Stimulated activated CD8-positive, alpha-beta memory T cell treated with anti-CD3 and anti-CD28 coated beads, Interleukin-4, amount 100 ng/mL, for 1 hour (primary cell): ENCODE measurements at regions not wholly inside any gene's neighbourhood (a gene's known extent, or its start where the extent isn't known, plus 50 kb on each side); places are given as distances from the start of the nearest gene placed in this dataset.

Source experiments
- DNase-seq, 2 donors: peaks; one replicate each; pipeline ENCODE4 v3.0.0-alpha.2; 2020; ENCODE audit warnings: low read depth in 2 of 2, low spot score in 1 of 2

DNA sequence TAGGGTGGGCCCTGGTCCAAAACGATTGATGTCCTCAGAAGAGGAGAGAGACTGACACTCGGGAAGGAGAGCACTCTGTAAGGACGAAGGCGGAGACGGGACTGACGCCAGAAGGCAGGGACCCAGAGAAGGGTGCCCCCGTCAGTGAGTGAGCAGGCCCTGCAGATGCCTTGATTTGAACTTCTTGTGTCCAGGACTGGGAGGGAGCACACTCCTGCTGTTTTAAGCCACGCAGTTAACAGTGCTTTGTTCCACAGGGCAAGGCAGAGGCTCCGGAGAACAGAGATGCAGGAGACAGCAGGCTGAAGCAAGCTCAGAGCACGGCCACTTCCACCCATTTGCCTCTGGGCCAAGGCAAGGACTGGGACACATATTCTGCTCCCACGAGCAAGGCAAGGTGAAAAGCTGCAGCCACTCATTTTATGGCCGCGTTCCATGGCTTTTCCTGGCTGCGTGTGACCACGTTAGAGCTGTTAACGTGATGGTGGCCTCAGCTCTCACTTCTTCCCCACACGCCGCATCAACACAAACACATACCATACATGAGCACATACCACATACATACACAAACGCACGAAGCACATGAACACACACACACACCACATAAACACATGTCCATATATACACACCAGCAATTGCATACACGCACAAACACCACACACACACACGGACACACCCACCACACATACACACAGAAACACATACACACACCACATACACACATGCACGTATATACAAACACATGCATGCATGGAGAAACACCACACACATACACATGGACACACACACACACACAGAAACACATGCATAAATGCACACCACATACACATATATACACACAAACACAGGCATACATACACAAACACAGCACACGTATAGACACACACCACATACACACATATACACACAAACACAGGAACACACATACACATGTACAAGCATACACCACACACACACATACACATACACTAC is 521.0 kb upstream of the MYT1L start:
- no peak for DNase-seq

DNA sequence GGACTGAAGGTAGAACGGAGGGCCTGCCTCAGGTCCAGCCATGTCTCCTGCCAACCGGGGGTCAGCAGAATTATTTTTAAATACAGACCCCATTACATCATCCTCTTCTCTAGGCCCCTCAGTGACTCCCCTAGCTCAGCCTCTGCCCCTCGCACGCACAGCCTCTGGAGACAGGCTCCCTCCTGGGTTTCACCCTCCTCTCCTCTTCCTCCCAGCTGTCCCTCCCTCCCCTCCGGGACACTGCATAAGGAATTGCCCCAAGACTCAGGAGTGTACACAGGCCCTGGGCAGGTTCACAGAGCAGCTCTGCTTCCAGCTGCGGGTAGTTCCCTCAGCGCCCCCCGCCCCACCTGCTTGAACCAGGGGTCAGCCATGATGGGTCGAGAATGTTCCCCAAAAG is 520.2 kb upstream of the MYT1L start:
- DNase-seq = no peak

DNA sequence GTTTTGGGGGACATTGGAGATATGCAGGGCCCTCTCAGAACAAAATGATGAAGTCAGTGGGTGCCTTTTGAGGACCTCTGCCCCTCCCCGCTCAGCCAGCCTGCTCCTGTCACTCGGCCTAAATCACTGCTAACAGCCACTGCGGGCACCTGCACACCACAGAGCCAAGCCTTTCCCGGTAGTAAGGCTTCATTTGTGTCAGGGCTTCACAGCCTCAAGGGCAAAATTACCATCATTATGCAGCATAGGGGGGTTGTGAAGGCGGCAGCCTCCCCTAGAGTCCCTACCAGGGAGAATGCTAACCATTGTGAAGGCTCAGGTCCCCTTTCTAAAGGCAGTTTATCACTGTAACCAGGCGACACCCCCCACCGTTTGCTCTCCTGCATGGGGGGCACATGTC is 519.8 kb upstream of the MYT1L start:
- DNase-seq = no peak

DNA sequence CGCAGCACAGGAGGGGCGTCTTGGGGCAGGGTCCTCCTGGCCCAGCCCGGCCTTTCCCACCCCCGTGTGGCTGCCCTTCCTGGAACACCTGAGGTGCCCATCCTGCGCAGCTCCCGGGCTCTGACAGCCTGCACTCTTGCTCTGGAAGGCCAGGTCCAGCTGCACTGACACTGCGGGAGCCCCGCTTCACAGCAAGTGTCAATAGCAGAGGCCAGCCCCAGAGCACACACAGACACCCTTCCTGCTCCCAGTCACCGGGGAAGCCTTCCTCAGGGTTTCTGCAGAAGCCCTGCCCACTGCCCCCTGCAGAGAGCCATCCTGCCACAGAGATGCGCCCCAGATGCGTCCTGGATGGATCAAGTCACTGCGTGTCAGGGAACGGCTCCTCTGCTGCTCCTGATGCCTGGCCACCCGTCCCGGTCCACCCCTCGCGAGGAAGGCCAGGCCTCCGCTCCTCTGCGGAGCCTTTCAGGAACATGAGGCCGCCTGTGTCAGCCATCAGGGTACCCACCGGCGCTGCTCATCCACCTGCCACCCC is 519.2 kb upstream of the MYT1L start:
- no peak for DNase-seq

DNA sequence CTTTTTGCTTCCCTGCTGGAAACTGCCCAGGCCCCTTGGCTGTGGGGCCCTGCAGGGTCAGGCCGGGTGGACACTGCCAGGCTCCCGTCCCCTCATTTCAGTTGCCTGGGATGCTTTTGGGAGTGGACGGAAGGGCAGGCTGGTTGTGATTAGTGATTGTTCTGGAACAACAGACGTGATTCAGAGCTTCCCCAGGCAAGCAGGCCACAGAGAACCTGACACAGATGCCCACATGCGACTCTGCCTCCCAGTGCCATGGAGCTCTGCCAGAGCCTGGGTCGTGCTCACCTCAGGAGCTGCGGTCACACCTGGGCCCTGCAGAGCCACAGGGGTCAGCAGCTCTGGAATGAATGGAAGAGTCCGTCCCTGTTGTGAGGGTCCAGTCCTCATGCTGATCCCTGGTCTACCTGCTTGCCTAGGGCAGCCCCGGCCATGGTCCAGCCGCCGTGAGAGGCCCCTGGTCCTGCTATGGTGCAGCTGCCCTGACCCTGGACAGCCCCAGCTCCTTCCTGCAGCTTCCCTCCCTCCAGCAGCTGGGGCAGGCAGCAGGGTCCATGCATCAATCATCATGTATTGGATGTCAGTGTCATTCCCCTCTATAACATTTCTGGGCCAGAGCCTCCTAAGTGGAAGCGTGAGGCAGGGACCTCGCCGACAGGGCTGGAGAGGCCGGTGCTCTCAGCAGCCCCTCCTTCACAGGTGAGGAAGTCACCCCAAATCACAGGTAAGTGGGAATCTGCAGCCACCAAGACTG is 518.6 kb upstream of the MYT1L start:
- DNase-seq = no peak

DNA sequence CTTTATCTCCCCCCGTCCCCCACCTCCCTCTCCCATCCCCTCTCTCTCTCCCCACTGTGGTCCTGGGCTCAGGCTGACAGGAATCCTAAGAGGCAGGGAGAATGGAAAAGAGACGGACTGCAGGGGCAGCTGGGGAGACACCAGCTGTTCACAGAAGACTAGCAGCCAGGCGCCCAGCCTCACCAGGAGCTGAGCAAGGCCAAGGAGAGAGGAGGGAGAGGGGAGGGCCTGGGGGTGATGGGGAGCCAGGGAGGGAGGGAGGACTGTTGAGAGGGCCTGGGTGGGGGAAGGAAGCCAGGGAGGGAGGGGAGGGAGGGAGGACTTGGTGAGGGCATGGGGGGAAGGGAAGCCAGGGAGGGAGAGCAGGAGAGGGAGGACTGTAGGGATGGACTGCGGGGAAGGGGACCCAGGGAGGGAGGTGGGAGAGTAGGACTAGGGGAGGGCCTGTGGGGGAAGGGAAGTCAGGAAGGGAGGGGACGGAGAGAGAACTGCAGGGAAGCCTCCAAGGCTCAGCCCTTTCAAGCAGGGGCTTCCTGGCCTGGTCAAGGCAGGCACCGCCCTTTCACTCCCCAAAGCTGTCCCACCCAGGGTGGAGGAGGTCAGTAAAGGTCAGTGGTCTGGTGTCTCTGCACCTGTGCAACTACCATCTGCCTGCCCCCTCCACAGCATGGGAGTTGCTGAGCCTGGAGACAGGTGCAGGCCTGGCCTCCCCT is 517.7 kb upstream of the MYT1L start:
- no peak for DNase-seq

DNA sequence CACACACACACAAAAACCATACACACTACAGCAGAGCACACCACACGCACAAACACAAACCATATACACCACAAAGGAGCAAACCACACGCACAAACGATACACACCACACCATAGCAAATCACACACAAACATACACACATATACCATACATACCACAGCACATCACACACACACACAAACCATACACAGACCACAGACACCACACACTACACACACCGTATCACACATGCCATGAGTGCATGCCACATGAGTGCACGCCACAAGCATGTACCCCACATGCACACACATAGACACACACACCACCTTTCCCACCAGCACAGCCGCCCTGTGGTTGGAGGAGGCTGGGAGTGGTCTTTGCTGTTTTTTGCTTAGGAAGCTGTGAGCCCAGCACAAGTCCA is 517.1 kb upstream of the MYT1L start:
- DNase-seq = no peak

DNA sequence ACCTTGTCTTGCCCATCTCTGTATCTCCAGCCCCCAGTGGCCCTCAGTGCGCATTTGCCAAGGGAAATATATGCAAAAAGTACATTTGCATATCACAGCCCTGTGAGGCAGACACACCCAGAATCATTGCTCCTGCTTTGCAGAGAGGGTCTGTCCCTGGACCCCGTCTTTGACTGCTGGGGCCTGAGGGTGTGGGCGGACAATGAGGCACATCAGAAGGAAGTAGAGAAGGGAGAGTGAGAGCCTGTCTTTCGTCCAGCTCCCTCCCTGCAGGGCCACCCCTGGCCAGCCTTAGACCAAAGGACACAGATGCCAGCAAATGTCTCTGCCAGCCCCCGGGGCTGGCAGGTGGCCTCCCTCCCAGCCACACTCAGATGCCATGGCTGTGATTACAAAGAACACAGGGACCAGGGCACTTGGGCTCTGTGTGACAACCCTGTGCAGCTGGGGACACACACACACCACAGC is 516.2 kb upstream of the MYT1L start:
- DNase-seq = no peak

DNA sequence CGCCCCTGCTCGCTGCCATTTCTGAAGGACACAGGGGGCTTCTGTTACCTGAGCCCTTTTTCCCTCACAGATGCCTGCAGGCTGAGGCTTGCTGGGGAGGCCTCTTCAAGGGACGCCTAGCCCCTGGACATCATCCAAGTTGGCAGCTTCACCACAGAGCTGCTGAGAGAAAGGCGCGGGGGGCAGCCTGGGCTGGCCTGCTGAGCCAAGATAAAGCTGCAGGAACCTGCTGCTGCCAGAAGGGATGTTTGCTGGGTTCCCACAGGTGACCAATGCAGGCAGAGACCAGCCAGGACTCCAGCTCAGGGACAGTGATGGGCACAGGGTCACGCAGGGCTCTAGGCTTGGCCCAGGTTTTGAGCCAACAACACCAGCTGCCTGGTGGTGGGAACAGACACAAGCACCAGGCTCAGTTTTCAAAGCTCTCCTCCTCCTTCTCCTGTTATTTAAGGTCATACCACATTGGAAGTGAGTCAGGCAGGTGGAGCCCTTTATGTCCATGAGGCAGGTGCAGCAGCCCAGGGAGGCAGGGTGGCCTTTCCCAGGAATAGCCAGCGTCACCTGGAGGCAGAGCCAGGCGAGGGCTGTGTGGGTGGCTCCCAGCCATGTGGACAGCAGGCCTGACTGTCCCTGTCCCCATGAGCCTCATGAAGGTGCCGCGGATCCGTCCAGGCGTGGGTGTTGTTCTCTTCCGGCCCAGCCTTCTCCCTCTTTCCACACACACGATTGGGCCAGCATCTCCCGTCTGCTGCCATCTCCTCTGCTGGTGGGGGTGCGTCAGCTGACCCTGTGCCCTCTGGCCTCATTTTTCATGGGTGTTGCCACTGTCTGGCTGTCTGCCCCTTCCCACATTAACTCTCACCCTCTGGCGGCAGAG is 515.5 kb upstream of the MYT1L start:
- no peak for DNase-seq

DNA sequence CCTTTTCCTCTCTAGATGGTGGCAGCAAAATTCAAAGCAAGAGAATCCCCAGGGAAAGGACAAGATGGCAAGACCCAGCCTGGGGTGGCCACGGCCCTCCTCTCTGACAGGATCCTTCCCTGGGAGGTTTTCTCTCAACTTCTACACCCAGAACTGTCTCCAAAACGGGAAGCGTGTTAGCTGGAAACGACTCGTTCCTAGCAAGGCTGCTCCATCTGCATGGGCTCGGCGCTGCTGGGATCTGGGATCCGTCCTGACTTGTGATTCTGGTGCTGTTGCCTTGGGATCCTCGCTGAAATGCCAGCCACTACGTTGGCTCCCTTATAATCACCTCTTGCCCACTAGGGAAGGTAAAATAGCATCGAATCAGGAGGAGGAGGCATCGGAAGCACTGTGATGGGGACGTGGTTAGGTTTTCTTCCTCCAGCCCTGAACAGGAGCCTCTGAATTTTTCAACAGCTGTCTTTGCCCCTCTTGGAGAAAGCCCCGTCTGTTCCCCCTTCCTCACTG is 514.8 kb upstream of the MYT1L start:
- DNase-seq = no peak

DNA sequence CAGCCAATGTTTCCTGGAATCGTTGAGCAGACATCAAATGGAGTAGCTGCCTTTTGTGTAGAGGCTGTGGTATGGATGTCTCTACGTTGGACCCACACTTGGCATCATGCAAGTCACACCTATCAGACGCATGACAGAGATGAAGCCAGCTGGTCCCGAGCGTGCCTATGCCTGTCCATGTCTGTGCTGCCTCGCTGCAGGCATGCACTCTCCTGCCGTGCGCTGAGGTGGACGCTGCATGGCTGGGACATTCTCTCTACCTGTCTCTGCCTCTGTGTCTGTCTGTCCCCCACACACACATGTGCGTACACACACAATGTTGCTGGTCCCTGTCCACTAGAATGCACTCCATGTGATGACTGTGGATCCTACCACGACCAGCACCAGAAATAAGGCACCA is 514.2 kb upstream of the MYT1L start:
- no peak for DNase-seq

DNA sequence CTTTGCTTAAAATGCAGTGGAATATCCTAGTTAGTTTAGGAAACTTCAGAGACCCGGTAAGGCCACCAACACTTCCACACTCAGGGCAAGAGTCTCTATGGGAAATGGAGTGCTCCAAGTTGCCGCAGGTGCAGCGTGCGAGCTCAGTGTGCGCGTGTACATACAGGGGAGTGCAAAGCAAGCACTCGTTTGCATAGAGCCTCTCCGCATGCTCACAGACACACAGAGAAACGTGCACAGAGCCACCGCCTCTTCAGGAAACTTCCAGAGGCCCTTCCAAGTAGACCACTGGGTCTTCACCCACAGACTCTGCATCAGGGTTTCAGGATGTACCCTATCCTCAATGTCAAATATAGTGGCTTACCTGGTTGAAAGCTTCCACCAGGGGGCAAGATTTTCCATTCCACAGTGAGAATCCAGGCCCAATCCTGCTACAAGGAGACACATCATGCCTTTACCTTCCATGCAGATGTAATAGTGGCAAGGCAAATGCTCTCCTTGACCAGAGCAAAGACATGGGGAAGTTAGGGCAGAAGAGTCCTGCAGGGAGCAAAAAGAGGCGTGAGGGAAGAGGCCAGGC is 513.0 kb upstream of the MYT1L start:
- DNase-seq = no peak

DNA sequence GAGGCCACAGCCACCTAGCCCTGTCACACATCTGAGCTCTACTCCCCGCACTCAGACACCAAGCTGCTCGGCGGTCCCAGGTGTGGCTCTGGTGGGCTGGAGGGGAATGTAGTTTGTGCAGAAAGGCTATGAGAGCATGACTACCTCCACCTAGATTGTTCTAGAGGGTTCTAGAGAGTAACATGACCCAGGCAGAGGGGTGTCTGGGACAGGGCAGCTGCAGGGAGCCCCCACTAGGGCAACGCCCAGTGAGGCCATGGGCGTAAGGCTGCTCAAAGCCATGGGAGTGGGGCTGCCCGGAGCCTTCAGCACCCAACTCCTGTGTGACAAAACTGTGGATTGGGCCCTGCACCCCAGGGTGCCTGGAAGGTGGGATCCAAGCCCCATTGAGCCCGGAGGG is 511.4 kb upstream of the MYT1L start:
- no peak for DNase-seq

DNA sequence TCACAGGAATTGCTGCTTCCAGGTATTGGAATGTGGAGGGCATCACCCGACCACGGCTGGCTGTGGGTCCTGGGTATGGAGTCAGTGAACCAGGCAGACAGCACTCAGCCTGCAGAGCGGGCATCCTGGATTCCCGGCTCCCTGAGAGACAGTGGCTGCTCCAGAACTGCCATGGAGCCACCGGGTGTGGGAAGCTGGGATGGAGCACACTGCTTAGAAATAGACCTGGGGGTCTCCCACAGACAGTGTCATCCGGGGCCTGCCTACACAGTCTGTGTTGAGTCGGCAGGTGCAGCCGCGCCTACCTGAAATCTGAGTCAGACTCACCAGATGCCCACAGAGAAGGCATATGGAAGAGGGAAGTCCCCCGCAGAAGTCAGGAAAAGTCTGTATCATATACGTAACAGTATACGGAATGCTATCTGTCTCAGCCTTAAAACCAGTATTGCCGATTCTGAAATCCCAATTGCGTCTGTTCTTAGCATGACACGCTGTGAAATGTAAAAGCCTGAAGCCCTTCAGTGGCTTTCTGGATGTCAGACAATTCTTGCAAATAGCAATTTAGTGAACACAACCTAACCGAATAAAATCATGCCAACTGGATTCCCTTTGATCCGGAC is 509.7 kb upstream of the MYT1L start:
- DNase-seq = no peak

DNA sequence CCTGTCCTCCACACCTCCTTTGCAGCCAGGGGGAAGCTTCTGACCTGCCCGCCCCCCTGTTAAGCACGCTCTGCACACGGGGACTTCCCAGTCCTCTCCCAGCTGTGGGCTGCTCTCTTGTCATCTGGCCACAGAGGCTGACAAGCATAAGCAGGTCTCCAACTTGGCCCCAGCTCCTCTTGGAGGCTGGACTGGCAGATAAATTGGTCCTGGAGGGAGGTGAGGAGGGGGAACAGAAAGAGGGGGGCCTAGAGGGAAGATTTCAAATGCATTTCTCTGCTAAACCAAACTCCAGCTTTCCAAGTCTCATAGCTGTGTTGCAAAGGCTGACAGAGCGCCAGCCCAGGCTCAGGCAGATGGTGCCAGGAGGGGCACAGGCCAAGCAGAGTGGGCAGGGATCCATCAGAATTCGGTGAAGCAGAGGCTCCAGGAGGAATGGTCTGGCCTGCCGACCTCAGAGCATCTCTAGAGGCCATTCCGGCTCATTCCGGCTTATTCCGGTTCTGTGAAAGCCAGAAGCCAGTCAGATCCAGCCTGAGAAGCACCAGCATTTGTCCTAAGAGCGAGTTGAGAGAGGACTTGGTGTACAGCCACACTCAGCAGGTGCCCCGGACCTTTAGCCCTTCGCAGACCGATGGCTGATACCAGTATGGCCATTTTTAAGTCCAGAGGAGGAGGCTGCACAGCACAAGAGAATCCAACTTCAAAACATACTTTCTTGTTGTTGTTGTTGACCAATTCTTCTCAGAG is 508.9 kb upstream of the MYT1L start:
- no peak for DNase-seq

DNA sequence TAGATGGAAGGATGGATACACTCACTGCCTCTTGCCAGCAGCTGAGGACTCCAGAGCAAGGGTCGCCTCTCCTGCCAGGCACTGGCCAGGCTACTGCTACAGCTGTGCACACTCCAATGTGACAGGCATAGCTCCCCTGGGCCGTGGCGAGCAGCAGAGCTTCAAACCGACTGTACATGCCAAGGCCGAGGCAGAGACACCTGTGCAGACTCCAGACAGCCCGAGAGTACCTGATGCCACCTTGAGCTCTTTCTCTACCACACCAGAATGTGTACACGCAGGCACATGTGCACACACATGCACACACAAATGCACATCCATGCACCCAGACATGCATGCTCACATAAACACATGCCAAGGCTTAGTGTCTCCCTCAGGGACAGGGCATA is 508.3 kb upstream of the MYT1L start:
- DNase-seq = no peak

DNA sequence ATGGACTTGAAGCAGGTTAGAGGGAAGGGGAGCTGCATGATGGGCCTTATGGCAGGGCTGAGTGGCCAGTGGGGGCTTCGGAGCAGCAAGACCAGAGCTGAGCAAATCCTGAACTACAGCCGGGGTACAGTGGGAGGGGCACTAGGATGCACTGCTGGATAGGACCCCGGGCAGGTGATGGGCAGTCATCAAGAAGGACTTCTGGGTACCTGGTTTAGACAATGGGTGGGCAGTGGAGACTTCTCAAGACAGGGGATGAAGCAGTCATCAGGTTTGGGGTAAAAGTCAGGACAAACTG is 507.4 kb upstream of the MYT1L start:
- DNase-seq = no peak

DNA sequence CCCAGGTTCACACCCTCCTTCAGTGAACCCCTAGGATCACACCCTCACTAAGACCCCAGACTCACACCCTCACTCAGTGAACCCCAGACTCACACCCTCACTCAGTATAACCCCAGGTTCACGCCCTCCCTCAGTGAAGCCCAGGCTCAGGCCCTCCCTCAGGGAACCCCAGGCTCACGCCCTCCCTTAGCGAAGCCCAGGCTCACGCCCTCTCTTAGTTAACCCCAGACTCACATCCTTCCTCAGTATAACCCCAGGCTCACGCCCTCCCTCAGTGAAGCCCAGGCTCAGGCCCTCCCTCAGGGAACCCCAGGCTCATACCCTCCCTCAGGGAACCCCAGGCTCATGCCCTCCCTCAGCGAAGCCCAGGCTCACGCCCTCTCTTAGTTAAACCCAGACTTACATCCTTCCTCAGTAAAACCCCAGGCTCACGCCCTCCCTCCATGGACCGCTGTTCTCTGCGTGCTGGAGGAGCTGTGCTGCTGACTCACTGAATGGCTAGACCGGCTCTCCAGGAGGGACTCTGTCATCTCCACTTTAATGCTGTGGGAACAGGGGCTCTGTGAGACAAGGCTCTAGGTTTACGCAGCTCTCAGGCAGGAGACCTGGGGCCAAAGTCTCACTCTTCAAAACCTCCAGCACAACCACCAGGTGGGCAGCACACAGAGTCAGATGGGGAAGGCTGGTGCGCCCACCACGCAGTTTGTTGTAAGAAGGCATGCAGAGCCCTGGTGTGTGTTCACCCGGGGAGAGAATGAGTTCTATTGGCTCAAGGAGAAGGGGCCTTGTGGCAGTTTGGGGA is 506.9 kb upstream of the MYT1L start:
- no peak for DNase-seq
